Liver (tissue), 8 donors: ENCODE measurements at regions not wholly inside any gene's neighbourhood (a gene's known extent, or its start where the extent isn't known, plus 50 kb on each side); places are given as distances from the start of the nearest gene placed in this dataset.

Experiments used
- DNase-seq: peaks from one replicate; pipeline ENCODE4 v3.0.0-alpha.2; 2017; ENCODE audit warnings: low spot score
- H3K27ac ChIP-seq, 2 donors: one replicate each; pipeline ENCODE4 v1.7.0; 2013; ENCODE audit warnings: inconsistent platforms in 2 of 2, low read length in 2 of 2, control low read depth in 1 of 2, low read depth in 1 of 2, mild to moderate bottlenecking in 1 of 2
- H3K27me3 ChIP-seq, 4 donors: one replicate each; pipeline versions ENCODE4 v1.6.1 to v1.7.0; 2013; ENCODE audit warnings: low read length in 3 of 4, inconsistent platforms in 1 of 4, mild to moderate bottlenecking in 1 of 4, moderate library complexity in 1 of 4; ENCODE audit not compliant: control insufficient read depth in 4 of 4, insufficient read depth in 4 of 4
- H3K36me3 ChIP-seq, 4 donors: one replicate each; pipeline versions ENCODE4 v1.6.1 to v1.7.0; 2013; ENCODE audit warnings: low read length in 3 of 4, mild to moderate bottlenecking in 3 of 4, low read depth in 1 of 4, moderate library complexity in 1 of 4; ENCODE audit not compliant: control insufficient read depth in 4 of 4, insufficient read depth in 3 of 4
- H3K4me1 ChIP-seq, 4 donors: one replicate each; pipeline versions ENCODE4 v1.6.1 to v1.7.0; 2013; ENCODE audit warnings: low read length in 3 of 4, mild to moderate bottlenecking in 3 of 4, moderate library complexity in 1 of 4; ENCODE audit not compliant: control insufficient read depth in 4 of 4, insufficient read depth in 4 of 4
- H3K4me3 ChIP-seq, 3 donors: one replicate each; pipeline versions ENCODE4 v1.6.1 to v1.7.0; 2013; ENCODE audit warnings: low read length in 3 of 3, control low read depth in 1 of 3, low read depth in 1 of 3, mild to moderate bottlenecking in 1 of 3
- H3K9ac ChIP-seq, 2 donors: one replicate each; pipeline ENCODE4 v1.7.0; 2013; ENCODE audit warnings: low read length in 2 of 2, mild to moderate bottlenecking in 2 of 2, moderate library complexity in 2 of 2, control low read depth in 1 of 2, low read depth in 1 of 2
- H3K9me3 ChIP-seq, 4 donors: one replicate each; pipeline versions ENCODE4 v1.6.1 to v1.7.0; 2013; ENCODE audit warnings: low read length in 3 of 4; ENCODE audit not compliant: control insufficient read depth in 4 of 4
- EGR1 ChIP-seq, 2 donors: IDR thresholded peaks; 2 replicates each; pipeline ENCODE4 v1.6.1; 2016 to 2018; ENCODE audit warnings: antibody characterized with exemption in 2 of 2, low read depth in 2 of 2
- FOXA1 ChIP-seq: IDR thresholded peaks from 2 replicates; pipeline ENCODE4 v1.6.1; 2016; ENCODE audit warnings: antibody characterized with exemption
- GABPA ChIP-seq, 2 donors: IDR thresholded peaks in 1 of 2; conservative IDR thresholded peaks in 1 of 2; 2 replicates each; pipeline ENCODE4 v1.6.1; 2016; ENCODE audit warnings: antibody characterized with exemption in 2 of 2, mild to moderate bottlenecking in 1 of 2, moderate library complexity in 1 of 2
- HNF4G ChIP-seq: IDR thresholded peaks from 2 replicates; pipeline ENCODE4 v1.6.1; 2016; ENCODE audit warnings: antibody characterized with exemption
- JUND ChIP-seq, 2 donors: IDR thresholded peaks; 2 replicates each; pipeline ENCODE4 v1.6.1; 2016; ENCODE audit warnings: antibody characterized with exemption in 2 of 2
- NR2F2 ChIP-seq: IDR thresholded peaks from 2 replicates; pipeline ENCODE4 v1.6.1; 2016; ENCODE audit warnings: antibody characterized with exemption
- RXRA ChIP-seq, 2 donors: IDR thresholded peaks; 2 replicates each; pipeline ENCODE4 v1.6.1; 2017 to 2018; ENCODE audit warnings: antibody characterized with exemption in 2 of 2, mild to moderate bottlenecking in 1 of 2
- YY1 ChIP-seq: IDR thresholded peaks from 2 replicates; pipeline ENCODE4 v1.6.1; 2016; ENCODE audit warnings: antibody characterized with exemption, mild to moderate bottlenecking
- WGBS: extraction: QIAGEN DNeasy Blood & Tissue Kit; methylation state at CpG from one replicate; pipeline ENCODE4 v1.1.7; 2013; 5-methylcytosine and 5-hydroxymethylcytosine counted together
- TF ChIP-seq, protein P1 (sequence below): fragments of 150-350 bp; IDR thresholded peaks from 2 replicates; pipeline ENCODE4 v1.5.1; 2017; ENCODE audit warnings: improper control_type of control experiment, low read depth, low read length; ENCODE audit not compliant: missing input control
- TF ChIP-seq, protein P2 (sequence below): IDR thresholded peaks from 2 replicates; pipeline ENCODE4 v1.6.1; 2016; ENCODE audit warnings: antibody characterized with exemption
- TF ChIP-seq, protein P3 (sequence below): IDR thresholded peaks from 2 replicates; pipeline ENCODE4 v1.6.1; 2016; ENCODE audit warnings: antibody characterized with exemption, mild to moderate bottlenecking
- TF ChIP-seq, protein P4 (sequence below): IDR thresholded peaks from 2 replicates; pipeline ENCODE4 v1.6.1; 2016; ENCODE audit warnings: antibody characterized with exemption
- donor health status: healthy.
- donor health status: healthy.
- donor health status: healthy.
- donor health status: healthy.
- donor health status: healthy.

DNA sequence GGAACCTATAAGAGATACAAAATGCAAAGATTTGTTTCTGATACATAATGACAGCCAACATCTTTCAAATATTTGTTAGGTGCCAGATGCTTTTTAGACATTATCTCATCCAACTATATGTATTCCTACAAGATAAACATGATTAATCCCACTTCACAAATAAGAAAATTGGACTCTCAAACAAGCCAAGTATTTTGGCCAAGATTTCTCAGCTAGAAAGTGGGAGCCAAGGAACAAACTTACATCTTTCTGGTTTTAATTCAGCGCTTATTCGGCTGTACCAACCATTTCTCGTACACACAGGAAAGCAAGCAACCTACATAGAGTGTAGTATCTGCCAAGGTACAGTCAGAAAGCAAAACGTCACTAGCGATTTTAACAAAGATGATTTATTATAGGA, 85.7 kb upstream of the SERP2 start:
- H3K4me1 ChIP-seq = no peaks in the 10 kb centered on the region
- 82% methylated on average over 5 of the region's 5 CpGs for WGBS
- H3K27me3 ChIP-seq = no peaks in the 10 kb centered on the region
- no peak overlapping the region for H3K27ac ChIP-seq
- no peaks in the 10 kb centered on the region for H3K36me3 ChIP-seq
- no peak overlapping the region for H3K9ac ChIP-seq
- no peak for DNase-seq
- H3K9me3 ChIP-seq = peaks cover 0 to 2% (median 0%) of the 10 kb centered on the region in 4 donors
- H3K4me3 ChIP-seq = no peak overlapping the region
- TF ChIP-seq GABPA (IDR thresholded peaks at IDR 0.05 in 1 of 2, conservative IDR thresholded peaks at IDR 0.05 in 1 of 2) = no peak
- no peak for TF ChIP-seq HNF4G
- no peak for TF ChIP-seq RXRA (IDR thresholded peaks at IDR 0.05)
- TF ChIP-seq, protein P1, sequence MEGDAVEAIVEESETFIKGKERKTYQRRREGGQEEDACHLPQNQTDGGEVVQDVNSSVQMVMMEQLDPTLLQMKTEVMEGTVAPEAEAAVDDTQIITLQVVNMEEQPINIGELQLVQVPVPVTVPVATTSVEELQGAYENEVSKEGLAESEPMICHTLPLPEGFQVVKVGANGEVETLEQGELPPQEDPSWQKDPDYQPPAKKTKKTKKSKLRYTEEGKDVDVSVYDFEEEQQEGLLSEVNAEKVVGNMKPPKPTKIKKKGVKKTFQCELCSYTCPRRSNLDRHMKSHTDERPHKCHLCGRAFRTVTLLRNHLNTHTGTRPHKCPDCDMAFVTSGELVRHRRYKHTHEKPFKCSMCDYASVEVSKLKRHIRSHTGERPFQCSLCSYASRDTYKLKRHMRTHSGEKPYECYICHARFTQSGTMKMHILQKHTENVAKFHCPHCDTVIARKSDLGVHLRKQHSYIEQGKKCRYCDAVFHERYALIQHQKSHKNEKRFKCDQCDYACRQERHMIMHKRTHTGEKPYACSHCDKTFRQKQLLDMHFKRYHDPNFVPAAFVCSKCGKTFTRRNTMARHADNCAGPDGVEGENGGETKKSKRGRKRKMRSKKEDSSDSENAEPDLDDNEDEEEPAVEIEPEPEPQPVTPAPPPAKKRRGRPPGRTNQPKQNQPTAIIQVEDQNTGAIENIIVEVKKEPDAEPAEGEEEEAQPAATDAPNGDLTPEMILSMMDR = no peak
- no peak for TF ChIP-seq NR2F2
- TF ChIP-seq, protein P2, sequence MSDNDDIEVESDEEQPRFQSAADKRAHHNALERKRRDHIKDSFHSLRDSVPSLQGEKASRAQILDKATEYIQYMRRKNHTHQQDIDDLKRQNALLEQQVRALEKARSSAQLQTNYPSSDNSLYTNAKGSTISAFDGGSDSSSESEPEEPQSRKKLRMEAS = no peak
- TF ChIP-seq FOXA1 = no peak
- no peak for TF ChIP-seq YY1
- TF ChIP-seq EGR1 (IDR thresholded peaks at IDR 0.05; ENCODE audit: low read depth in 2 of 2) = no peak
- TF ChIP-seq, protein P3, sequence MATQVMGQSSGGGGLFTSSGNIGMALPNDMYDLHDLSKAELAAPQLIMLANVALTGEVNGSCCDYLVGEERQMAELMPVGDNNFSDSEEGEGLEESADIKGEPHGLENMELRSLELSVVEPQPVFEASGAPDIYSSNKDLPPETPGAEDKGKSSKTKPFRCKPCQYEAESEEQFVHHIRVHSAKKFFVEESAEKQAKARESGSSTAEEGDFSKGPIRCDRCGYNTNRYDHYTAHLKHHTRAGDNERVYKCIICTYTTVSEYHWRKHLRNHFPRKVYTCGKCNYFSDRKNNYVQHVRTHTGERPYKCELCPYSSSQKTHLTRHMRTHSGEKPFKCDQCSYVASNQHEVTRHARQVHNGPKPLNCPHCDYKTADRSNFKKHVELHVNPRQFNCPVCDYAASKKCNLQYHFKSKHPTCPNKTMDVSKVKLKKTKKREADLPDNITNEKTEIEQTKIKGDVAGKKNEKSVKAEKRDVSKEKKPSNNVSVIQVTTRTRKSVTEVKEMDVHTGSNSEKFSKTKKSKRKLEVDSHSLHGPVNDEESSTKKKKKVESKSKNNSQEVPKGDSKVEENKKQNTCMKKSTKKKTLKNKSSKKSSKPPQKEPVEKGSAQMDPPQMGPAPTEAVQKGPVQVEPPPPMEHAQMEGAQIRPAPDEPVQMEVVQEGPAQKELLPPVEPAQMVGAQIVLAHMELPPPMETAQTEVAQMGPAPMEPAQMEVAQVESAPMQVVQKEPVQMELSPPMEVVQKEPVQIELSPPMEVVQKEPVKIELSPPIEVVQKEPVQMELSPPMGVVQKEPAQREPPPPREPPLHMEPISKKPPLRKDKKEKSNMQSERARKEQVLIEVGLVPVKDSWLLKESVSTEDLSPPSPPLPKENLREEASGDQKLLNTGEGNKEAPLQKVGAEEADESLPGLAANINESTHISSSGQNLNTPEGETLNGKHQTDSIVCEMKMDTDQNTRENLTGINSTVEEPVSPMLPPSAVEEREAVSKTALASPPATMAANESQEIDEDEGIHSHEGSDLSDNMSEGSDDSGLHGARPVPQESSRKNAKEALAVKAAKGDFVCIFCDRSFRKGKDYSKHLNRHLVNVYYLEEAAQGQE = no peak
- TF ChIP-seq, protein P4, sequence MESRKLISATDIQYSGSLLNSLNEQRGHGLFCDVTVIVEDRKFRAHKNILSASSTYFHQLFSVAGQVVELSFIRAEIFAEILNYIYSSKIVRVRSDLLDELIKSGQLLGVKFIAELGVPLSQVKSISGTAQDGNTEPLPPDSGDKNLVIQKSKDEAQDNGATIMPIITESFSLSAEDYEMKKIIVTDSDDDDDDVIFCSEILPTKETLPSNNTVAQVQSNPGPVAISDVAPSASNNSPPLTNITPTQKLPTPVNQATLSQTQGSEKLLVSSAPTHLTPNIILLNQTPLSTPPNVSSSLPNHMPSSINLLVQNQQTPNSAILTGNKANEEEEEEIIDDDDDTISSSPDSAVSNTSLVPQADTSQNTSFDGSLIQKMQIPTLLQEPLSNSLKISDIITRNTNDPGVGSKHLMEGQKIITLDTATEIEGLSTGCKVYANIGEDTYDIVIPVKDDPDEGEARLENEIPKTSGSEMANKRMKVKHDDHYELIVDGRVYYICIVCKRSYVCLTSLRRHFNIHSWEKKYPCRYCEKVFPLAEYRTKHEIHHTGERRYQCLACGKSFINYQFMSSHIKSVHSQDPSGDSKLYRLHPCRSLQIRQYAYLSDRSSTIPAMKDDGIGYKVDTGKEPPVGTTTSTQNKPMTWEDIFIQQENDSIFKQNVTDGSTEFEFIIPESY = no peak
- TF ChIP-seq JUND (IDR thresholded peaks at IDR 0.05) = no peak

DNA sequence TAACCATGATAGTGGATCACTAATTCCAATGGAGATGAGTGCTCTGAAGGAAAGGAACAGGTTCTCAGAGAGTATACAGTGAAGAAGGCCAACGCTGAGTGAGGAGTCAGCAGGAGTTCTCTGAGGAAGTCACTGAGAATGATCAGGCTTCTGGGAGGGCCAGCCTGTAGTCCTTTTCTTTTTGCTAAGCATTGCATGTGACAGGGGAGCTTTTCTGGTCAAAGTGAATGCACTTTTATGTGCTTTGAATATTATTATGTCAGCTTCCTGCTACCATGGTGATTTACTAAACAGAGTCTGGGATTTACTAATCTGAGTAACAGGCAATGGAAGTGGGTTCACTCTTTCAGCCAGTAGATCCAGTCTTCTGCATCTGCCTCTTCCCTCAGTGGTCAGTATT, 81.1 kb upstream of the SERP2 start:
- Histone ChIP-seq H3K9ac (no peak overlapping the region), H3K4me1 (peaks cover 0 to 10% (median 8%) of the 10 kb centered on the region in 4 donors), H3K9me3 (peaks cover 0 to 2% (median 0%) of the 10 kb centered on the region in 4 donors), H3K27me3 (no peaks in the 10 kb centered on the region), H3K4me3 (no peak overlapping the region), H3K36me3 (no peaks in the 10 kb centered on the region), H3K27ac (no peak overlapping the region)
- DNase-seq = no peak
- TF ChIP-seq, protein P3 = no peak
- 79% methylated on average over 1 of the region's 1 CpG for WGBS
